KOPT-K1 (cell line): ENCODE measurements at regions not wholly inside any gene's neighbourhood (a gene's known extent, or its start where the extent isn't known, plus 50 kb on each side); places are given as distances from the start of the nearest gene placed in this dataset.

Experiments used
- H3K27ac ChIP-seq: fragments of 200-600 bp; sonication (generic); 2 replicates; pipeline ENCODE4 v1.5.1; 2016; ENCODE audit warnings: antibody characterized with exemption, mild to moderate bottlenecking, low read depth, low read length; ENCODE audit not compliant: poor library complexity, severe bottlenecking
- H3K36me3 ChIP-seq: fragments of 200-600 bp; sonication (generic); 2 replicates; pipeline ENCODE4 v1.5.1; 2017; ENCODE audit warnings: antibody characterized with exemption, mild to moderate bottlenecking, low read length, moderate library complexity; ENCODE audit not compliant: insufficient read depth
- H3K9me3 ChIP-seq: fragments of 200-600 bp; sonication (generic); 2 replicates; pipeline ENCODE4 v1.5.1; 2017; ENCODE audit warnings: antibody characterized with exemption, low read length, mild to moderate bottlenecking; ENCODE audit not compliant: insufficient read depth, poor library complexity, severe bottlenecking

DNA sequence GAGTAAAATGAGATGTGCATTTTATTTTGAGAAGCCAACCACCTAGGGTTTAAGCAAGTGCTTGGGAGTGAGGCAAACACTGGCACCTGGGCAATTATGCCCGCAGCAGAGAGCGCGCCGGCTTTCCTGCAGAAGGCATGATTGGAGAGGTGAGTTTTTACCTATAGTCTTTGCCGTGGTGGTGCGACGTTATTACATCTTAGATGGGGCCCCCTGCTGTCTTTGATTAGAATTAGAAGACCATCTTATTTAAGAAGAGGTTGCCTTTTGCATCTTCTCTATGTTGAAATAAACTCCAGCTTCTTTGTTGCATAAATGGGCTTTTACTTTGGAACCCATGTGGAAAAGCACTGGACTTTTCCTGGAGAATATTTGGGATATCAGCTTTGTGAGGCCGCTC is 409.5 kb downstream of the GLRX3 start:
- Histone ChIP-seq H3K9me3 (no peaks in the 10 kb centered on the region), H3K27ac (no peak overlapping the region), H3K36me3 (no peaks in the 10 kb centered on the region)

- H3K36me3 ChIP-seq = no peaks in the 10 kb centered on the region
- no peak overlapping the region for H3K27ac ChIP-seq
- no peaks in the 10 kb centered on the region for H3K9me3 ChIP-seq
These were observed 410.6 kb downstream of the GLRX3 start for GRCh38 chr10:130546841-130547240.

- H3K27ac ChIP-seq = no peak overlapping the region
- no peaks in the 10 kb centered on the region for H3K9me3 ChIP-seq
- H3K36me3 ChIP-seq = no peaks in the 10 kb centered on the region
These were observed 411.2 kb downstream of the GLRX3 start for GRCh38 chr10:130547368-130547767.

DNA sequence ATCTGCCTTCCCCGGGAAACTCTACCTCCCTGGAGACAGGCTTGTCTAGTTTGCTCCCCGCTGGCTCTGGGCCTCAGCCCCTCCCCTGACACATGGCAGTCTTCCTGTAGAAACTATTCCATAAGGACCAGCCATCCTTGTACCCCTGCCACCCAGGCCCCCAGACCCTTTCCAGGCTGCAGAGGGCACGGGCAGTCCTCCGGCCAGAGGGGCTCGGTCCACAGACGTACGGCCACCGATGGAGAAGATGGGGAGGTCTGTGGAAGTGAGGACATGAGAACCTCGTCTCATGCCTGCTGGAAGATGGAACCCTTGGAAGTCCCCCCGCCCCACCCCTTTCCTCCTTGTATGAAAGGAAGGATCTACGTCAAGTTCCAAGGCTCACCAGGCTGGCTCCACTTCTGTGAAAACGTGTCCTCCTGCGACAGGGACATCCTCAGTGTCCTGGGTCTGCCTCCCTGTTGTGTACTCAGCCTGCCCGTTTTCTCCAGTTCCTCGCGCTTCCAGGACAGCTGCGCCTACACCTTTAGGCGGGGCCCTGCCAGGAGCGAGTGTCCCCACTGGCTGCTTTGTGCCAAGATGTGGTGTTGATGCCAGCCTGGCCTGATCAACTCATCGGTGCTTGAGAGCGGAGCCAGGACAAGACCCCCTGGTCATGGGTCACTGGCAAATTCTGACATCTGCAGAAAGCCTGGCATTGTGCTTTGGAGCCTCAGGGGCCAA is 414.9 kb downstream of the GLRX3 start:
- no peaks in the 10 kb centered on the region for H3K9me3 ChIP-seq
- H3K27ac ChIP-seq = no peak overlapping the region
- no peaks in the 10 kb centered on the region for H3K36me3 ChIP-seq

GRCh38 chr10:130551676-130552075 is 415.5 kb downstream of the GLRX3 start:
- Histone ChIP-seq H3K9me3 (no peaks in the 10 kb centered on the region), H3K36me3 (no peaks in the 10 kb centered on the region), H3K27ac (no peak overlapping the region)

- H3K36me3 ChIP-seq = no peaks in the 10 kb centered on the region
- no peak overlapping the region for H3K27ac ChIP-seq
- no peaks in the 10 kb centered on the region for H3K9me3 ChIP-seq
These were observed 417.6 kb downstream of the GLRX3 start for GRCh38 chr10:130553826-130554225.

GRCh38 chr10:130554701-130555410 is 418.7 kb downstream of the GLRX3 start:
- H3K27ac ChIP-seq = no peak overlapping the region
- no peaks in the 10 kb centered on the region for H3K36me3 ChIP-seq
- no peaks in the 10 kb centered on the region for H3K9me3 ChIP-seq

- no peaks in the 10 kb centered on the region for H3K9me3 ChIP-seq
- no peak overlapping the region for H3K27ac ChIP-seq
- no peaks in the 10 kb centered on the region for H3K36me3 ChIP-seq
These were observed 419.2 kb downstream of the GLRX3 start for GRCh38 chr10:130555411-130555750.

GRCh38 chr10:130557181-130557845 is 421.1 kb downstream of the GLRX3 start:
- H3K9me3 ChIP-seq = no peaks in the 10 kb centered on the region
- H3K27ac ChIP-seq = no peak overlapping the region
- H3K36me3 ChIP-seq = no peaks in the 10 kb centered on the region

GRCh38 chr10:130558746-130559546 is 422.8 kb downstream of the GLRX3 start:
- Histone ChIP-seq H3K27ac (no peak overlapping the region), H3K36me3 (no peaks in the 10 kb centered on the region), H3K9me3 (no peaks in the 10 kb centered on the region)

DNA sequence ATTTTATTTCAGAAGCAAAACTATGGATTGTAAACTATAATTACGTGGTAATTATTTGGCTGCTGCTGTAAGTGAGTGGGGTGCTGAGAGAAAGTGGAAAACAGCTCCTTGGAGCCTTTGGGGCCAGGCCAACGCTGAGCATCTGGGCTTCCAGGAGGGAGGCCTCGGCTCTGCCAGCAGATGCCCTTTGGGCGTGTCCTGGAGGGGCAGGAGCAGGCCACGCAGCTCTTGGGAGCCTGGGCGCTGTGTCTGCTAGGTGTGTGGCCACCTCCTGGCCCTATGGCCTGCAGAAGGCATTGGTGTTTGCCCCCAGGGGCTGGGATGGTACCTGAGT is 423.3 kb downstream of the GLRX3 start:
- no peak overlapping the region for H3K27ac ChIP-seq
- no peaks in the 10 kb centered on the region for H3K36me3 ChIP-seq
- no peaks in the 10 kb centered on the region for H3K9me3 ChIP-seq

- H3K36me3 ChIP-seq = no peaks in the 10 kb centered on the region
- no peak overlapping the region for H3K27ac ChIP-seq
- no peaks in the 10 kb centered on the region for H3K9me3 ChIP-seq
These were observed 423.9 kb downstream of the GLRX3 start for GRCh38 chr10:130560116-130560515.

GRCh38 chr10:130560573-130560972 is 424.4 kb downstream of the GLRX3 start:
- Histone ChIP-seq H3K9me3 (no peaks in the 10 kb centered on the region), H3K36me3 (no peaks in the 10 kb centered on the region), H3K27ac (no peak overlapping the region)

DNA sequence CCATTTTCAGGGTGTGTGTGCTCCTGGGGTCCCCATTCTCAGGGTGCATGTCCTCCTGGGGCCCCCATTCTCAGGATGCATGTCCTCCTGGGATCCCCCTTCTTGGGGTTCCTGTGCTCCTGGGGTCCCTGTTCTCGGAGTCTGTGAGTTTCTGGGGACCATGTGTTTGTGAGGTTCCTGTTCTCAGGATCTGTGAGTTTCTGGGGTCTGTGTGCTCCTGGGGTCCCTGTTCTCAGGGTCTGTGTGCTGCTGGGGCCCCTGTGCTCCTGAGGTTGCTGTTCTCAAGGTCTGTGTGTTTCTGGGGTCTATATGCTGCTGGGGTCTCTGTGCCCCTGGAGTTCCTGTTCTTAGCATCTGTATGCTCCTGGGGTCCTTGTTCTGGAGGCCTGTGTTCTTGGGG is 425.5 kb downstream of the GLRX3 start:
- no peak overlapping the region for H3K27ac ChIP-seq
- no peaks in the 10 kb centered on the region for H3K36me3 ChIP-seq
- no peaks in the 10 kb centered on the region for H3K9me3 ChIP-seq

DNA sequence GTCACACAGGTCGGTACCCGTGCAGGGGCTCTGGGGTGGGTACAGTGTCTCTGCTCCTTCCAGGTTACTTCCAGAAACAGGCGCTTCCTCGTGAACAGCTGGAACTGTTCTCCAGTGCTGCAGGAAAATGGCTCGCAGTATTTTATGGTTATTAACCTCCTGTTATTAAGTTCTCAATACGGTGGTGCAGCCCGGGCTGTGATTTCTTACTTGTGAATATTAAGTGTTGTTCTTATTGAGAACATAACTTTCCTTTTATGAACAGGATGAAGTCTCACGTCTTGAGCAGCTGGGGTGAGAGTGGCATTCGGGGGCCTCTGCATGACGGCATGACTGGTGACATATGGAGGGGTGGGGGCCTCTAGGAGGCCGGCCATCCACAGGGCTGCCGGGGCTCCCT is 430.8 kb downstream of the GLRX3 start:
- H3K36me3 ChIP-seq = no peaks in the 10 kb centered on the region
- H3K9me3 ChIP-seq = no peaks in the 10 kb centered on the region
- no peak overlapping the region for H3K27ac ChIP-seq
